H1 (cell line): ENCODE measurements at regions not wholly inside any gene's neighbourhood (a gene's known extent, or its start where the extent isn't known, plus 50 kb on each side); places are given as distances from the start of the nearest gene placed in this dataset.

Experiments
- CTCF ChIA-PET: fragments of 300-600 bp; sonication (Branson Sonifier 250); formaldehyde crosslinking; loops from one replicate; lab custom pipeline; 2021; ENCODE audit not compliant: partially characterized antibody; lab: Charles Lee
- POLR2A ChIA-PET: fragments of 300-600 bp; sonication (Branson Sonifier 250); formaldehyde crosslinking; loops from one replicate; lab custom pipeline; 2021; ENCODE audit warnings: inconsistent platforms; ENCODE audit not compliant: partially characterized antibody; lab: Charles Lee
- DNase-seq, 2 experiments: peaks; one replicate each; pipeline versions ENCODE4 v3.0.0 to v3.0.0-alpha.2; 2010 to 2022; ENCODE audit warnings: low spot score in 2 of 2, low read depth in 1 of 2, mixed read lengths in 1 of 2
- FAIRE-seq: peaks from 2 replicates; lab custom pipeline; 2011; peaks lifted over from hg19 to GRCh38; lab: Jason Lieb, UNC
- H2AFZ ChIP-seq: 2 replicates; pipeline ENCODE4 v1.8.1; 2012; ENCODE audit warnings: low read length, inconsistent platforms
- H2AK5ac ChIP-seq: 2 replicates; pipeline ENCODE4 v1.6.1; 2013; ENCODE audit warnings: low read depth, low read length
- H2BK120ac ChIP-seq: replicated peaks from 2 replicates; pipeline ENCODE3; 2013; ENCODE audit warnings: low read depth, low read length, inconsistent platforms
- H2BK12ac ChIP-seq: 2 replicates; pipeline ENCODE4 v1.6.1; 2013; ENCODE audit warnings: low read depth, low read length
- H2BK15ac ChIP-seq: 2 replicates; pipeline ENCODE4 v1.6.1; 2013; ENCODE audit warnings: low read length
- H2BK20ac ChIP-seq: 2 replicates; pipeline ENCODE4 v1.6.1; 2013; ENCODE audit warnings: low read length
- H2BK5ac ChIP-seq: 2 replicates; pipeline ENCODE4 v1.6.1; 2013; ENCODE audit warnings: low read depth, low read length
- H3K14ac ChIP-seq: 2 replicates; pipeline ENCODE4 v1.6.1; 2013; ENCODE audit warnings: inconsistent platforms; ENCODE audit not compliant: insufficient read length
- H3K18ac ChIP-seq: 2 replicates; pipeline ENCODE4 v1.6.1; 2013; ENCODE audit warnings: low read length; ENCODE audit errors: extremely low read depth
- H3K23ac ChIP-seq: 2 replicates; pipeline ENCODE4 v1.6.1; 2013; ENCODE audit warnings: inconsistent platforms; ENCODE audit not compliant: insufficient read length
- H3K23me2 ChIP-seq: 2 replicates; pipeline ENCODE4 v1.6.1; 2013; ENCODE audit warnings: low read depth, low read length
- H3K27ac ChIP-seq: 2 replicates; pipeline ENCODE4 v1.6.1; 2011; ENCODE audit warnings: low read depth, low read length, inconsistent platforms
- H3K27me3 ChIP-seq, 4 experiments: replicated peaks in 1 of 4; 1 replicate in 1 of 4; 2 replicates in 3 of 4; pipeline versions ENCODE4 v1.6.1 to v1.8.1; 2011 to 2013; ENCODE audit warnings: low read length in 3 of 4, mild to moderate bottlenecking in 3 of 4, inconsistent platforms in 2 of 4, mixed read lengths in 2 of 4, moderate library complexity in 1 of 4; ENCODE audit not compliant: control insufficient read depth in 3 of 4, insufficient read depth in 3 of 4; ENCODE audit errors: extremely low read depth in 1 of 4
- H3K36me3 ChIP-seq, 4 experiments: 2 replicates each; pipeline versions ENCODE4 v1.6.1 to v1.8.1; 2011 to 2013; ENCODE audit warnings: mild to moderate bottlenecking in 4 of 4, low read length in 3 of 4, moderate library complexity in 2 of 4, control low read depth in 1 of 4, inconsistent platforms in 1 of 4; ENCODE audit not compliant: insufficient read depth in 4 of 4, control insufficient read depth in 2 of 4
- H3K4ac ChIP-seq: replicated peaks from 2 replicates; pipeline ENCODE3; 2013; ENCODE audit warnings: low read length, low read depth, mixed read lengths, inconsistent platforms; ENCODE audit not compliant: insufficient read length
- H3K4me1 ChIP-seq, 4 experiments: replicated peaks in 1 of 4; 1 replicate in 1 of 4; 2 replicates in 3 of 4; pipeline versions ENCODE4 v1.6.1 to v1.8.1; 2011 to 2013; ENCODE audit warnings: low read length in 3 of 4, inconsistent platforms in 2 of 4, mixed read lengths in 1 of 4; ENCODE audit not compliant: insufficient read depth in 4 of 4, control insufficient read depth in 3 of 4
- H3K4me2 ChIP-seq, 2 experiments: 2 replicates each; pipeline versions ENCODE4 v1.6.1 to v1.8.1; 2011 to 2013; ENCODE audit warnings: low read depth in 2 of 2, low read length in 2 of 2, control low read depth in 1 of 2, inconsistent platforms in 1 of 2, mild to moderate bottlenecking in 1 of 2; ENCODE audit not compliant: insufficient read depth in 1 of 2
- H3K4me3 ChIP-seq, 4 experiments: fragments of 200-600, 300-600 bp in 1 of 4; sonication (generic), shearing (Covaris generic), sonication (Bioruptor Twin) in 1 of 4; 2 replicates each; pipeline versions ENCODE4 v1.5.1 to v1.8.1; 2011 to 2016; ENCODE audit warnings: low read length in 4 of 4, low read depth in 3 of 4, control low read depth in 2 of 4, inconsistent platforms in 2 of 4, mild to moderate bottlenecking in 2 of 4, mixed read lengths in 1 of 4, moderate library complexity in 1 of 4; ENCODE audit not compliant: insufficient read depth in 2 of 4; ENCODE audit errors: extremely low read depth in 1 of 4
- H3K56ac ChIP-seq: replicated peaks from 2 replicates; pipeline ENCODE3; 2013; ENCODE audit warnings: low read depth, mild to moderate bottlenecking, mixed read lengths, low read length, inconsistent platforms; ENCODE audit not compliant: insufficient read length
- H3K79me1 ChIP-seq: 2 replicates; pipeline ENCODE4 v1.6.1; 2013; ENCODE audit warnings: low read depth, low read length, control low read depth
- H3K79me2 ChIP-seq, 2 experiments: 2 replicates each; pipeline versions ENCODE4 v1.6.1 to v1.8.1; 2012 to 2013; ENCODE audit warnings: low read length in 2 of 2, mild to moderate bottlenecking in 2 of 2, inconsistent platforms in 1 of 2; ENCODE audit not compliant: insufficient read depth in 2 of 2, control insufficient read depth in 1 of 2
- H3K9ac ChIP-seq, 4 experiments: replicated peaks in 1 of 4; 1 replicate in 1 of 4; 2 replicates in 3 of 4; pipeline versions ENCODE4 v1.6.1 to v1.8.1; 2011 to 2013; ENCODE audit warnings: low read depth in 3 of 4, low read length in 3 of 4, control low read depth in 2 of 4, mild to moderate bottlenecking in 2 of 4, moderate library complexity in 2 of 4, inconsistent platforms in 1 of 4; ENCODE audit errors: extremely low read depth in 1 of 4
- H3K9me3 ChIP-seq, 2 experiments: 2 replicates each; pipeline versions ENCODE4 v1.6.1 to v1.8.1; 2012 to 2013; ENCODE audit warnings: mild to moderate bottlenecking in 2 of 2, moderate library complexity in 2 of 2, control low read depth in 1 of 2, inconsistent platforms in 1 of 2, low read depth in 1 of 2, low read length in 1 of 2, mixed read lengths in 1 of 2; ENCODE audit not compliant: insufficient read depth in 2 of 2
- H4K20me1 ChIP-seq, 2 experiments: replicated peaks in 1 of 2; 2 replicates each; pipeline versions ENCODE3 to v1.8.1; 2011 to 2013; ENCODE audit warnings: inconsistent platforms in 2 of 2, low read length in 2 of 2, mild to moderate bottlenecking in 1 of 2; ENCODE audit not compliant: insufficient read depth in 2 of 2, control insufficient read depth in 1 of 2
- H4K5ac ChIP-seq: 2 replicates; pipeline ENCODE4 v1.6.1; 2013; ENCODE audit warnings: low read length, low read depth, mixed read lengths, inconsistent platforms; ENCODE audit not compliant: insufficient read length
- H4K8ac ChIP-seq: 2 replicates; pipeline ENCODE4 v1.8.0; 2013; ENCODE audit warnings: mild to moderate bottlenecking, moderate library complexity, low read length, inconsistent platforms; ENCODE audit not compliant: insufficient read depth; ENCODE audit errors: extremely low read depth
- H4K91ac ChIP-seq: replicated peaks from 2 replicates; pipeline ENCODE3; 2013; ENCODE audit warnings: low read length, mixed read lengths, inconsistent platforms; ENCODE audit not compliant: insufficient read length
- BCL11A ChIP-seq, 2 experiments: IDR thresholded peaks; one replicate each; pipeline ENCODE4 v1.6.1; 2011; ENCODE audit warnings: low read depth in 2 of 2, low read length in 2 of 2, mild to moderate bottlenecking in 2 of 2
- CBX8 ChIP-seq: fragments of 300-800, 300-1000 bp; sonication (generic); IDR thresholded peaks from 2 replicates; pipeline ENCODE4 v1.7.1; 2016; ENCODE audit warnings: low read depth, low read length, borderline replicate concordance
- CREB1 ChIP-seq: IDR thresholded peaks from 2 replicates; pipeline ENCODE4 v1.6.1; 2012; ENCODE audit warnings: inconsistent platforms
- CTCF ChIP-seq, 3 experiments: IDR thresholded peaks; 1 replicate in 2 of 3; 2 replicates in 1 of 3; pipeline versions ENCODE4 v1.5.1 to v1.6.1; 2011; ENCODE audit warnings: low read length in 3 of 3, mild to moderate bottlenecking in 3 of 3, inconsistent platforms in 2 of 3, low read depth in 1 of 3, moderate library complexity in 1 of 3; ENCODE audit not compliant: insufficient read depth in 1 of 3; ENCODE audit errors: control extremely low read depth in 1 of 3
- JUND ChIP-seq: IDR thresholded peaks from 2 replicates; pipeline ENCODE4 v1.6.1; 2011; ENCODE audit warnings: mild to moderate bottlenecking, improper control_type of control experiment, low read length
- RFX5 ChIP-seq: IDR thresholded peaks from 2 replicates; pipeline ENCODE4 v1.6.1; 2011; ENCODE audit warnings: low read depth, low read length, improper control_type of control experiment, borderline replicate concordance
- YY1 ChIP-seq: IDR thresholded peaks from 2 replicates; pipeline ENCODE4 v1.6.1; 2011; ENCODE audit warnings: low read depth, mild to moderate bottlenecking, low read length
- ZNF274 ChIP-seq: IDR thresholded peaks from 2 replicates; pipeline ENCODE4 v1.7.0; 2012; ENCODE audit warnings: low read length, borderline replicate concordance; ENCODE audit errors: extremely low read depth
- WGBS, 2 experiments: shearing (Covaris generic) in 1 of 2; methylation state at CpG; one replicate each; pipeline versions ENCODE4 v1.1.6 to v1.1.7; 2013 to 2015; ENCODE audit warnings: low lambda C conversion rate in 2 of 2, mixed read lengths in 2 of 2, inconsistent platforms in 1 of 2, low coverage in 1 of 2, missing lambda C conversion rate in 1 of 2; ENCODE audit not compliant: insufficient replicate concordance in 2 of 2, insufficient coverage in 1 of 2, insufficient read length in 1 of 2; ENCODE audit errors: extremely low coverage in 1 of 2, missing lambda C conversion rate in 1 of 2; 5-methylcytosine and 5-hydroxymethylcytosine counted together

GRCh38 chr15:59817834-59818233 lies 128.7 kb upstream of the BNIP2 start:
- no peak overlapping the region for H2BK15ac ChIP-seq
- H2AFZ ChIP-seq = no peak overlapping the region
- H3K27ac ChIP-seq = no peak overlapping the region
- H3K23me2 ChIP-seq = no peaks in the 10 kb centered on the region
- no peak overlapping the region for H3K23ac ChIP-seq
- no peak overlapping the region for H2BK5ac ChIP-seq
- DNase-seq (no peak), FAIRE-seq (no peak)
- no peaks in the 10 kb centered on the region for H3K79me2 ChIP-seq
- H4K5ac ChIP-seq = no peak overlapping the region
- no peaks in the 10 kb centered on the region; a peak in 1 of 4 replicates for H3K9me3 ChIP-seq
- POLR2A ChIA-PET = no interaction called here
- WGBS, 2 experiments = 87% methylated on average over 5 of the region's 5 CpGs; no CpG with 5 or more reads in 1 of the 2 experiments
- no peak overlapping the region for H2BK120ac ChIP-seq
- H3K36me3 ChIP-seq = no peaks in the 10 kb centered on the region
- no peak overlapping the region for H3K4me2 ChIP-seq
- H2BK20ac ChIP-seq = no peak overlapping the region
- H2AK5ac ChIP-seq = no peak overlapping the region
- no peaks in the 10 kb centered on the region for H4K20me1 ChIP-seq
- CTCF ChIA-PET = interaction anchor here (1.1 to 1.3 kb wide), 3 partner anchors 15 to 541 kb away, joined by 3 read pairs; no protein-coding TSS in a partner anchor
- H4K91ac ChIP-seq = no peak overlapping the region
- H3K4me3 ChIP-seq = no peak overlapping the region
- H3K4ac ChIP-seq = no peak overlapping the region
- no peaks in the 10 kb centered on the region for H3K79me1 ChIP-seq
- H3K4me1 ChIP-seq = peaks cover 0 to 8% (median 0%) of the 10 kb centered on the region in 4 experiments; a peak in 1 of 7 replicates
- H3K14ac ChIP-seq = no peak overlapping the region
- H3K9ac ChIP-seq = no peak overlapping the region
- H2BK12ac ChIP-seq = no peak overlapping the region
- H3K56ac ChIP-seq = no peak overlapping the region
- H4K8ac ChIP-seq = no peak overlapping the region
- H3K27me3 ChIP-seq = no peaks in the 10 kb centered on the region
- H3K18ac ChIP-seq = no peak overlapping the region
- TF ChIP-seq BCL11A (IDR thresholded peaks at IDR 0.05; ENCODE audit: low read depth in 2 of 2, low read length in 2 of 2) (no peak), CTCF (IDR thresholded peaks at IDR 0.05; ENCODE audit: control extremely low read depth in 1 of 3, insufficient read depth in 1 of 3, low read depth in 1 of 3, low read length in 3 of 3) (no peak), ZNF274 (no peak), CBX8 (no peak), YY1 (no peak), JUND (no peak), CREB1 (no peak), RFX5 (no peak)
